IMR-90 (cell line): ENCODE measurements at regions not wholly inside any gene's neighbourhood (a gene's known extent, or its start where the extent isn't known, plus 50 kb on each side); places are given as distances from the start of the nearest gene placed in this dataset.

Experiments used
- ATAC-seq: fragments of 200-7000 bp; cut with Tn5 transposase; 2 replicates; pipeline ENCODE4 v1.9.1; 2020; ENCODE audit warnings: low read depth, mild to moderate bottlenecking, moderate library complexity
- BruUV-seq: library from RNA; stranded (reverse); fragments of 400-500 nt; replicated peaks from 2 replicates; lab custom pipeline; 2021; lab: Mats Ljungman, UMichigan
- CTCF ChIA-PET: fragments of 300-600 bp; formaldehyde crosslinking; extraction: SDS; loops from one replicate; lab custom pipeline; 2021; ENCODE audit warnings: antibody characterized with exemption; lab: Yijun Ruan, JAX
- POLR2A ChIA-PET: fragments of 300-600 bp; sonication (Branson Sonifier 250); formaldehyde crosslinking; loops from one replicate; lab custom pipeline; 2022; ENCODE audit warnings: antibody characterized with exemption; ENCODE audit not compliant: unreplicated experiment; lab: Charles Lee
- DNase-seq: peaks from one replicate; pipeline ENCODE4 v3.0.0; 2013
- H2AFZ ChIP-seq: replicated peaks from 2 replicates; pipeline ENCODE3; 2013; ENCODE audit warnings: low read length, mild to moderate bottlenecking; ENCODE audit not compliant: poor library complexity
- H2AK5ac ChIP-seq: 2 replicates; pipeline ENCODE4 v1.6.1; 2013; ENCODE audit warnings: low read depth, low read length, inconsistent platforms
- H2AK9ac ChIP-seq: replicated peaks from 2 replicates; pipeline ENCODE3; 2013; ENCODE audit warnings: mild to moderate bottlenecking, low read depth, low read length, moderate library complexity; ENCODE audit not compliant: poor library complexity
- H2BK120ac ChIP-seq: 2 replicates; pipeline ENCODE4 v1.6.1; 2013; ENCODE audit warnings: low read depth, low read length, inconsistent platforms
- H2BK15ac ChIP-seq: 3 replicates; pipeline ENCODE4 v1.6.1; 2013; ENCODE audit warnings: low read depth, low read length, inconsistent platforms
- H2BK20ac ChIP-seq: 2 replicates; pipeline ENCODE4 v1.6.1; 2013; ENCODE audit warnings: low read depth, mild to moderate bottlenecking, inconsistent platforms, low read length, moderate library complexity
- H2BK5ac ChIP-seq: 2 replicates; pipeline ENCODE4 v1.6.1; 2013; ENCODE audit warnings: mild to moderate bottlenecking, low read depth, low read length, inconsistent platforms; ENCODE audit not compliant: poor library complexity, severe bottlenecking
- H3K14ac ChIP-seq: replicated peaks from 2 replicates; pipeline ENCODE4 v1.6.1; 2013; ENCODE audit warnings: low read depth, low read length, inconsistent platforms
- H3K18ac ChIP-seq: 2 replicates; pipeline ENCODE4 v1.6.1; 2013; ENCODE audit warnings: low read depth, low read length, control low read depth
- H3K23ac ChIP-seq: 2 replicates; pipeline ENCODE4 v1.6.1; 2013; ENCODE audit warnings: low read depth, low read length, inconsistent platforms
- H3K27ac ChIP-seq: 2 replicates; pipeline ENCODE4 v1.5.1; 2013; ENCODE audit warnings: mild to moderate bottlenecking, control low read depth, low read length; ENCODE audit not compliant: insufficient read depth
- H3K27me3 ChIP-seq: 2 replicates; pipeline ENCODE4 v1.6.1; 2013; ENCODE audit warnings: low read length; ENCODE audit not compliant: control insufficient read depth, insufficient read depth
- H3K36me3 ChIP-seq: 2 replicates; pipeline ENCODE4 v1.6.1; 2013; ENCODE audit warnings: low read length, mixed read lengths; ENCODE audit not compliant: control insufficient read depth, insufficient read depth
- H3K4ac ChIP-seq: 2 replicates; pipeline ENCODE4 v1.6.1; 2013; ENCODE audit warnings: low read depth, low read length, inconsistent platforms
- H3K4me1 ChIP-seq: 2 replicates; pipeline ENCODE4 v1.6.1; 2013; ENCODE audit warnings: low read length, mixed read lengths; ENCODE audit not compliant: control insufficient read depth, insufficient read depth
- H3K4me2 ChIP-seq: 2 replicates; pipeline ENCODE4 v1.6.1; 2013; ENCODE audit warnings: low read depth, mild to moderate bottlenecking, control low read depth, low read length, moderate library complexity
- H3K4me3 ChIP-seq: 2 replicates; pipeline ENCODE4 v1.5.1; 2013; ENCODE audit warnings: low read depth, mild to moderate bottlenecking, control low read depth, low read length, moderate library complexity; ENCODE audit not compliant: insufficient read depth
- H3K56ac ChIP-seq: 2 replicates; pipeline ENCODE4 v1.6.1; 2013; ENCODE audit warnings: low read length, inconsistent platforms; ENCODE audit not compliant: insufficient read depth; ENCODE audit errors: extremely low read depth
- H3K79me1 ChIP-seq, 2 experiments: 2 replicates each; pipeline ENCODE4 v1.6.1; 2013; ENCODE audit warnings: low read length in 2 of 2, inconsistent platforms in 1 of 2, low read depth in 1 of 2
- H3K9ac ChIP-seq: 2 replicates; pipeline ENCODE4 v1.6.1; 2013; ENCODE audit warnings: low read depth, low read length, control low read depth
- H3K9me1 ChIP-seq: 2 replicates; pipeline ENCODE4 v1.6.1; 2013; ENCODE audit warnings: low read length, inconsistent platforms; ENCODE audit not compliant: insufficient read depth
- H3K9me3 ChIP-seq: 2 replicates; pipeline ENCODE4 v1.6.1; 2013; ENCODE audit warnings: low read length; ENCODE audit not compliant: control insufficient read depth, insufficient read depth
- H4K20me1 ChIP-seq: 2 replicates; pipeline ENCODE4 v1.6.1; 2013; ENCODE audit warnings: low read length, inconsistent platforms; ENCODE audit not compliant: insufficient read depth
- H4K5ac ChIP-seq: 2 replicates; pipeline ENCODE4 v1.6.1; 2013; ENCODE audit warnings: mild to moderate bottlenecking, low read depth, low read length, control low read depth
- H4K8ac ChIP-seq, 2 experiments: 2 replicates each; pipeline ENCODE4 v1.6.1; 2013; ENCODE audit warnings: low read depth in 2 of 2, low read length in 2 of 2, control low read depth in 1 of 2, inconsistent platforms in 1 of 2
- H4K91ac ChIP-seq: 2 replicates; pipeline ENCODE4 v1.6.1; 2013; ENCODE audit warnings: low read depth, low read length, inconsistent platforms; ENCODE audit not compliant: insufficient read depth
- BHLHE40 ChIP-seq: fragments of 150-350 bp; IDR thresholded peaks from 2 replicates; pipeline ENCODE4 v1.6.1; 2016; ENCODE audit warnings: mild to moderate bottlenecking, low read depth, low read length
- CEBPB ChIP-seq: IDR thresholded peaks from 2 replicates; pipeline ENCODE4 v1.6.1; 2012; ENCODE audit warnings: low read depth, low read length, improper control_type of control experiment
- CHD1 ChIP-seq: IDR thresholded peaks from 2 replicates; pipeline ENCODE4 v1.6.1; 2012; ENCODE audit warnings: low read depth, low read length, improper control_type of control experiment
- CTCF ChIP-seq: conservative IDR thresholded peaks from 2 replicates; pipeline ENCODE4 v1.5.1; 2012; ENCODE audit warnings: mild to moderate bottlenecking, low read depth, low read length, improper control_type of control experiment
- ELK1 ChIP-seq: fragments of 150-350 bp; IDR thresholded peaks from 2 replicates; pipeline ENCODE4 v1.6.1; 2016; ENCODE audit warnings: low read depth, mild to moderate bottlenecking, low read length, moderate library complexity, borderline replicate concordance
- FOS ChIP-seq: fragments of 150-350 bp; IDR thresholded peaks from 2 replicates; pipeline ENCODE4 v1.6.1; 2016; ENCODE audit warnings: low read depth, low read length
- MAFK ChIP-seq: IDR thresholded peaks from 2 replicates; pipeline ENCODE4 v1.6.1; 2012; ENCODE audit warnings: low read depth, low read length, improper control_type of control experiment
- MAZ ChIP-seq: IDR thresholded peaks from 2 replicates; pipeline ENCODE4 v1.6.1; 2012; ENCODE audit warnings: low read depth, mild to moderate bottlenecking, low read length, improper control_type of control experiment, moderate library complexity, borderline replicate concordance
- MXI1 ChIP-seq: IDR thresholded peaks from 2 replicates; pipeline ENCODE4 v1.6.1; 2012; ENCODE audit warnings: low read depth, mild to moderate bottlenecking, low read length, moderate library complexity, borderline replicate concordance
- NFE2L2 ChIP-seq: fragments of 150-350 bp; IDR thresholded peaks from 2 replicates; pipeline ENCODE4 v1.6.1; 2016; ENCODE audit warnings: low read depth, mild to moderate bottlenecking, low read length
- POLR2A ChIP-seq: IDR thresholded peaks from 2 replicates; pipeline ENCODE4 v1.6.1; 2012; ENCODE audit warnings: mild to moderate bottlenecking, low read depth, low read length
- RAD21 ChIP-seq: IDR thresholded peaks from 2 replicates; pipeline ENCODE4 v1.6.1; 2012; ENCODE audit warnings: low read length, improper control_type of control experiment
- RCOR1 ChIP-seq: IDR thresholded peaks from 2 replicates; pipeline ENCODE4 v1.6.1; 2012; ENCODE audit warnings: mild to moderate bottlenecking, low read length, improper control_type of control experiment; ENCODE audit not compliant: insufficient replicate concordance
- RFX5 ChIP-seq: IDR thresholded peaks from 2 replicates; pipeline ENCODE4 v1.8.0; 2012; ENCODE audit warnings: low read depth, mild to moderate bottlenecking, low read length, moderate library complexity
- SMC3 ChIP-seq: fragments of 150-350 bp; IDR thresholded peaks from 2 replicates; pipeline ENCODE4 v1.6.1; 2016; ENCODE audit warnings: low read depth, mild to moderate bottlenecking, antibody characterized with exemption, low read length, moderate library complexity
- WGBS, 2 experiments: methylation state at CpG; one replicate each; pipeline versions ENCODE4 v1.1.5 to v1.1.7; 2013; ENCODE audit warnings: missing lambda C conversion rate in 2 of 2; ENCODE audit not compliant: insufficient read length in 1 of 2; ENCODE audit errors: extremely low coverage in 2 of 2; 5-methylcytosine and 5-hydroxymethylcytosine counted together
- dilution Hi-C: fragments of 300-500 bp; cut with HindIII; formaldehyde crosslinking; loops from one replicate; pipeline ENCODE4 v1.14.3; 2018; ENCODE audit warnings: low sequenced_read_pairs; ENCODE audit not compliant: unreplicated experiment
- in situ Hi-C: fragments of 300-500 bp; cut with MboI; formaldehyde crosslinking; loops from 3 replicates; pipeline ENCODE4 v1.14.3; 2019; ENCODE audit warnings: low sequenced_read_pairs, inconsistent platforms, mixed read lengths
- intact Hi-C: fragments of 100-400 bp; cut with micrococcal nuclease; formaldehyde crosslinking; loops from 2 replicates; pipeline ENCODE4 v1.10.0; 2022

GRCh38 chr5:99543841-99544240 is 615.0 kb upstream of the CHD1 start:
- Histone ChIP-seq H3K4me1 (no peaks in the 10 kb centered on the region), H3K4me3 (no peak overlapping the region), H3K56ac (no peak overlapping the region), H3K9me3 (no peaks in the 10 kb centered on the region), H3K14ac (no peak overlapping the region), H3K23ac (no peak overlapping the region), H3K9ac (no peak overlapping the region), H3K4me2 (no peak overlapping the region), H3K79me1 (no peaks in the 10 kb centered on the region), H4K91ac (no peak overlapping the region), H4K5ac (no peak overlapping the region), H2BK20ac (no peak overlapping the region), H3K4ac (no peak overlapping the region), H3K9me1 (no peaks in the 10 kb centered on the region), H2BK15ac (no peak overlapping the region), H3K27me3 (no peaks in the 10 kb centered on the region), H2AFZ (no peak overlapping the region), H3K27ac (no peak overlapping the region), H4K20me1 (no peaks in the 10 kb centered on the region), H4K8ac (no peak overlapping the region), H2BK5ac (no peak overlapping the region), H3K18ac (no peak overlapping the region), H2BK120ac (no peak overlapping the region), H3K36me3 (no peaks in the 10 kb centered on the region), H2AK5ac (no peak overlapping the region), H2AK9ac (no peak overlapping the region)
- DNase-seq = no peak
- TF ChIP-seq NFE2L2 (no peak), FOS (no peak), MAZ (no peak), POLR2A (no peak), ELK1 (no peak), BHLHE40 (no peak), CHD1 (no peak), RCOR1 (no peak), SMC3 (no peak), MAFK (no peak), CEBPB (no peak), MXI1 (no peak), RFX5 (no peak), CTCF (no peak), RAD21 (no peak)
- CTCF ChIA-PET = no interaction called here
- POLR2A ChIA-PET = no interaction called here
- in situ Hi-C loops (no loop called here), intact Hi-C loops (no loop called here), dilution Hi-C loops (no loop called here)
- WGBS, 2 experiments = no CpG with 5 or more reads among the region's 4 CpGs
- ATAC-seq = no peak
- no TSS peak for BruUV-seq
